ENCODE measurements at regions not wholly inside any gene's neighbourhood (a gene's known extent, or its start where the extent isn't known, plus 50 kb on each side); places are given as distances from the start of the nearest gene placed in this dataset.

- TF ChIP-seq CTCF (IDR thresholded peaks at IDR 0.05) (no peak), POLR2A (IDR thresholded peaks at IDR 0.05) (no peak)
Observed at GRCh38 chr2:142270990-142271389, 140.2 kb upstream of the LRP1B start.

Data from adrenal gland (tissue), 5 donors.